GM23338 (cell line): ENCODE measurements at regions not wholly inside any gene's neighbourhood (a gene's known extent, or its start where the extent isn't known, plus 50 kb on each side); places are given as distances from the start of the nearest gene placed in this dataset.

Source experiments
- ATAC-seq: fragments of 200-7000 bp; cut with Tn5 transposase; 3 replicates; pipeline ENCODE4 v1.9.1; 2020
- DNase-seq: peaks from one replicate; pipeline ENCODE4 v3.0.0-alpha.2; 2015; ENCODE audit warnings: low spot score
- H2AFZ ChIP-seq: fragments of 200-600 bp; sonication (generic); 2 replicates; pipeline ENCODE4 v1.8.0; 2016; ENCODE audit warnings: antibody characterized with exemption, mild to moderate bottlenecking, moderate library complexity
- H3F3A ChIP-seq: fragments of 200-600 bp; sonication (generic); replicated peaks from 2 replicates; pipeline ENCODE4 v1.8.0; 2017; ENCODE audit warnings: antibody characterized with exemption, mixed run types, low read depth
- H3K27ac ChIP-seq: fragments of 200-600 bp; sonication (generic); 2 replicates; pipeline ENCODE4 v1.6.1; 2016; ENCODE audit warnings: low read depth
- H3K27me3 ChIP-seq: fragments of 200-600 bp; sonication (generic); 2 replicates; pipeline ENCODE4 v1.8.0; 2016; ENCODE audit warnings: mild to moderate bottlenecking, mixed run types, moderate library complexity; ENCODE audit not compliant: insufficient read depth
- H3K36me3 ChIP-seq: fragments of 200-600 bp; sonication (generic); 2 replicates; pipeline ENCODE4 v1.8.0; 2016; ENCODE audit warnings: mild to moderate bottlenecking; ENCODE audit not compliant: insufficient read depth
- H3K4me1 ChIP-seq: fragments of 200-600 bp; sonication (generic); 2 replicates; pipeline ENCODE4 v1.8.0; 2016; ENCODE audit warnings: mild to moderate bottlenecking, moderate library complexity; ENCODE audit not compliant: insufficient read depth
- H3K4me2 ChIP-seq: fragments of 200-600 bp; sonication (generic); 2 replicates; pipeline ENCODE4 v1.7.1; 2017; ENCODE audit warnings: mixed run types
- H3K4me3 ChIP-seq: fragments of 200-600 bp; sonication (generic); 2 replicates; pipeline ENCODE4 v1.6.1; 2016; ENCODE audit warnings: mixed run types
- H3K79me2 ChIP-seq: fragments of 200-600 bp; sonication (generic); replicated peaks from 2 replicates; pipeline ENCODE4 v1.8.0; 2017; ENCODE audit warnings: mild to moderate bottlenecking; ENCODE audit not compliant: insufficient read depth
- H3K9me2 ChIP-seq: fragments of 200-600 bp; sonication (generic); 2 replicates; pipeline ENCODE4 v1.8.0; 2017; ENCODE audit not compliant: insufficient read depth
- H4K20me1 ChIP-seq: fragments of 200-600 bp; sonication (generic); replicated peaks from 2 replicates; pipeline ENCODE4 v1.8.0; 2017; ENCODE audit warnings: mild to moderate bottlenecking; ENCODE audit not compliant: insufficient read depth
- H3K27ac Mint-ChIP-seq: 2 replicates; pipeline ENCODE4 v1.8.0; 2020; ENCODE audit warnings: inconsistent platforms, mild to moderate bottlenecking, moderate library complexity, mixed read lengths
- H3K27me3 Mint-ChIP-seq: 3 replicates; pipeline ENCODE4 v1.8.0; 2022; ENCODE audit warnings: low read depth, mild to moderate bottlenecking, moderate library complexity, mixed read lengths, inconsistent platforms; ENCODE audit not compliant: insufficient read depth, poor library complexity
- H3K36me3 Mint-ChIP-seq: 3 replicates; pipeline ENCODE4 v1.8.0; 2021; ENCODE audit warnings: low read depth, mild to moderate bottlenecking, inconsistent platforms, moderate library complexity, mixed read lengths
- H3K4me1 Mint-ChIP-seq: 3 replicates; pipeline ENCODE4 v1.8.0; 2020; ENCODE audit warnings: mild to moderate bottlenecking, inconsistent platforms, mixed read lengths
- H3K4me3 Mint-ChIP-seq: 3 replicates; pipeline ENCODE4 v1.8.0; 2021; ENCODE audit warnings: moderate library complexity, mild to moderate bottlenecking, inconsistent platforms, mixed read lengths
- H3K9me3 Mint-ChIP-seq: 3 replicates; pipeline ENCODE4 v1.8.0; 2020; ENCODE audit warnings: moderate library complexity, mild to moderate bottlenecking, inconsistent platforms, mixed read lengths
- CREB1 ChIP-seq: fragments of 250-450 bp; sonication (Bioruptor Pico); IDR thresholded peaks from 2 replicates; pipeline ENCODE4 v1.5.0; 2020; ENCODE audit warnings: low read depth, mild to moderate bottlenecking, moderate library complexity
- CTCF ChIP-seq, 2 experiments: fragments of 200-600 bp in 1 of 2; sonication (generic) in 1 of 2; conservative IDR thresholded peaks; 2 replicates each; pipeline versions ENCODE4 v1.5.1 to v1.6.1; 2016 to 2017; ENCODE audit warnings: antibody characterized with exemption in 2 of 2, low read depth in 2 of 2, mild to moderate bottlenecking in 2 of 2, moderate library complexity in 1 of 2
- POLR2AphosphoS5 ChIP-seq: IDR thresholded peaks from 2 replicates; pipeline ENCODE4 v1.6.1; 2016; ENCODE audit warnings: antibody characterized with exemption, low read depth
- STAT1 ChIP-seq: IDR thresholded peaks from one replicate; pipeline ENCODE4 v1.6.1; 2016; ENCODE audit warnings: antibody characterized with exemption; ENCODE audit not compliant: unreplicated experiment
- ZNF331 ChIP-seq: fragments of 250-450 bp; sonication (Bioruptor Pico); IDR thresholded peaks from 2 replicates; pipeline ENCODE4 v1.5.0; 2020; ENCODE audit warnings: low read depth, mild to moderate bottlenecking, moderate library complexity

GRCh38 chrY:8034673-8035072 is 1123.1 kb upstream of the AMELY start:
- no peak for ATAC-seq
- no peaks in the 10 kb centered on the region for H3K36me3 ChIP-seq
- no peaks in the 10 kb centered on the region for H3K79me2 ChIP-seq
- no peaks in the 10 kb centered on the region for H3K27me3 ChIP-seq
- H3K4me3 ChIP-seq, result no peak overlapping the region
- Mint-ChIP-seq H3K4me1 (no peaks in the 10 kb centered on the region), H3K36me3 (no peaks in the 10 kb centered on the region), H3K27me3 (no peaks in the 10 kb centered on the region), H3K27ac (no peak overlapping the region), H3K9me3 (no peaks in the 10 kb centered on the region), H3K4me3 (no peak overlapping the region)
- no peak overlapping the region for H3K4me2 ChIP-seq
- H3K4me1 ChIP-seq, result no peaks in the 10 kb centered on the region
- H4K20me1 ChIP-seq, result no peaks in the 10 kb centered on the region
- H3F3A ChIP-seq, result no peaks in the 10 kb centered on the region
- TF ChIP-seq POLR2AphosphoS5 (no peak), ZNF331 (CRISPR knock-in tag) (no peak)
- no peak overlapping the region for H2AFZ ChIP-seq
- no peak for DNase-seq
- H3K9me2 ChIP-seq, result no peaks in the 10 kb centered on the region
- no peak overlapping the region for H3K27ac ChIP-seq

GRCh38 chrY:8033200-8033599 is 1121.6 kb upstream of the AMELY start:
- H4K20me1 ChIP-seq, result no peaks in the 10 kb centered on the region
- H3K9me3 Mint-ChIP-seq, result no peaks in the 10 kb centered on the region; the same call in 1 of the 3 replicates
- ATAC-seq (no peak), DNase-seq (no peak)
- H3F3A ChIP-seq, result no peaks in the 10 kb centered on the region
- no peaks in the 10 kb centered on the region for H3K36me3 Mint-ChIP-seq
- H3K36me3 ChIP-seq, result no peaks in the 10 kb centered on the region
- no peaks in the 10 kb centered on the region for H3K4me1 ChIP-seq
- H3K9me2 ChIP-seq, result no peaks in the 10 kb centered on the region
- no peak overlapping the region for H3K4me2 ChIP-seq
- H3K4me3 Mint-ChIP-seq, result no peak overlapping the region
- no peaks in the 10 kb centered on the region for H3K27me3 ChIP-seq
- no peak overlapping the region for H3K27ac ChIP-seq
- H3K79me2 ChIP-seq, result no peaks in the 10 kb centered on the region
- H2AFZ ChIP-seq, result no peak overlapping the region
- H3K4me3 ChIP-seq, result no peak overlapping the region
- H3K4me1 Mint-ChIP-seq, result no peaks in the 10 kb centered on the region
- H3K27me3 Mint-ChIP-seq, result no peaks in the 10 kb centered on the region
- TF ChIP-seq CTCF (conservative IDR thresholded peaks at IDR 0.05; ENCODE audit: low read depth in 2 of 2), result no peak
- H3K27ac Mint-ChIP-seq, result no peak overlapping the region

GRCh38 chrY:8020540-8020939 is 1109.0 kb upstream of the AMELY start:
- no peaks in the 10 kb centered on the region for H3K27me3 Mint-ChIP-seq
- H3K27me3 ChIP-seq, result no peaks in the 10 kb centered on the region
- H2AFZ ChIP-seq, result no peak overlapping the region
- no peaks in the 10 kb centered on the region for H3K79me2 ChIP-seq
- no peak overlapping the region for H3K4me2 ChIP-seq
- H3K36me3 ChIP-seq, result no peaks in the 10 kb centered on the region
- H3F3A ChIP-seq, result no peaks in the 10 kb centered on the region
- H3K4me1 Mint-ChIP-seq, result no peaks in the 10 kb centered on the region
- no peak overlapping the region for H3K27ac Mint-ChIP-seq
- no peaks in the 10 kb centered on the region for H4K20me1 ChIP-seq
- H3K36me3 Mint-ChIP-seq, result no peaks in the 10 kb centered on the region
- H3K9me3 Mint-ChIP-seq, result no peaks in the 10 kb centered on the region
- no peak for DNase-seq
- H3K4me3 Mint-ChIP-seq, result no peak overlapping the region
- H3K27ac ChIP-seq, result no peak overlapping the region
- no peak overlapping the region for H3K4me3 ChIP-seq
- H3K9me2 ChIP-seq, result no peaks in the 10 kb centered on the region
- ATAC-seq, result no peak
- no peak for TF ChIP-seq CREB1 (CRISPR knock-in tag)
- no peak for TF ChIP-seq STAT1
- no peaks in the 10 kb centered on the region for H3K4me1 ChIP-seq
